ENCODE measurements at regions not wholly inside any gene's neighbourhood (a gene's known extent, or its start where the extent isn't known, plus 50 kb on each side); places are given as distances from the start of the nearest gene placed in this dataset.

GRCh38 chr1:39107341-39108290 is 81.5 kb downstream of the NDUFS5 start:
- DNase-seq (ENCODE audit: extremely low read depth in 1 of 2, low read depth in 1 of 2): no peak

- DNase-seq (ENCODE audit: extremely low read depth in 1 of 2, low read depth in 1 of 2): no peak
Observed at GRCh38 chr1:39109644-39110043, 83.5 kb downstream of the NDUFS5 start.

- DNase-seq (ENCODE audit: extremely low read depth in 1 of 2, low read depth in 1 of 2): no peak
Observed at GRCh38 chr1:39110325-39110851, 84.2 kb downstream of the NDUFS5 start.

GRCh38 chr1:39110882-39111281 is 84.7 kb downstream of the NDUFS5 start:
- no peak for DNase-seq (ENCODE audit: extremely low read depth in 1 of 2, low read depth in 1 of 2)

- DNase-seq (ENCODE audit: extremely low read depth in 1 of 2, low read depth in 1 of 2): no peak
Observed at GRCh38 chr1:39113109-39113743, 87.1 kb downstream of the NDUFS5 start.

GRCh38 chr1:39115271-39116110 is 89.0 kb upstream of the MACF1 start:
- no peak for DNase-seq (ENCODE audit: extremely low read depth in 1 of 2, low read depth in 1 of 2)

GRCh38 chr1:39116116-39116607 is 88.3 kb upstream of the MACF1 start:
- no peak for DNase-seq (ENCODE audit: extremely low read depth in 1 of 2, low read depth in 1 of 2)

- DNase-seq (ENCODE audit: extremely low read depth in 1 of 2, low read depth in 1 of 2): no peak
Observed at GRCh38 chr1:39116860-39117728, 87.4 kb upstream of the MACF1 start.

- no peak for DNase-seq (ENCODE audit: extremely low read depth in 1 of 2, low read depth in 1 of 2)
Observed at GRCh38 chr1:39117899-39118450, 86.5 kb upstream of the MACF1 start.

GRCh38 chr1:39122056-39122455 is 82.4 kb upstream of the MACF1 start:
- no peak for DNase-seq (ENCODE audit: extremely low read depth in 1 of 2, low read depth in 1 of 2)

- no peak for DNase-seq (ENCODE audit: extremely low read depth in 1 of 2, low read depth in 1 of 2)
Observed at GRCh38 chr1:39124282-39124681, 80.2 kb upstream of the MACF1 start.

GRCh38 chr1:39127513-39127912 is 77.0 kb upstream of the MACF1 start:
- no peak for DNase-seq (ENCODE audit: extremely low read depth in 1 of 2, low read depth in 1 of 2)

- no peak for DNase-seq (ENCODE audit: extremely low read depth in 1 of 2, low read depth in 1 of 2)
Observed at GRCh38 chr1:39128126-39128525, 76.4 kb upstream of the MACF1 start.

- no peak for DNase-seq (ENCODE audit: extremely low read depth in 1 of 2, low read depth in 1 of 2)
Observed at GRCh38 chr1:39128959-39129358, 75.5 kb upstream of the MACF1 start.

- DNase-seq (ENCODE audit: extremely low read depth in 1 of 2, low read depth in 1 of 2): no peak
Observed at GRCh38 chr1:39129514-39129913, 75.0 kb upstream of the MACF1 start.

- DNase-seq (ENCODE audit: extremely low read depth in 1 of 2, low read depth in 1 of 2): no peak
Observed at GRCh38 chr1:39130325-39130724, 74.2 kb upstream of the MACF1 start.

- no peak for DNase-seq (ENCODE audit: extremely low read depth in 1 of 2, low read depth in 1 of 2)
Observed at GRCh38 chr1:39131940-39132339, 72.6 kb upstream of the MACF1 start.

GRCh38 chr1:39132505-39133339 is 71.8 kb upstream of the MACF1 start:
- no peak for DNase-seq (ENCODE audit: extremely low read depth in 1 of 2, low read depth in 1 of 2)

GRCh38 chr1:39133340-39133684 is 71.2 kb upstream of the MACF1 start:
- DNase-seq (ENCODE audit: extremely low read depth in 1 of 2, low read depth in 1 of 2): no peak
